T-cell (primary cell): ENCODE measurements at regions not wholly inside any gene's neighbourhood (a gene's known extent, or its start where the extent isn't known, plus 50 kb on each side); places are given as distances from the start of the nearest gene placed in this dataset.
"Not testable (repeated sequence)": the region's sequence is repeated elsewhere in the genome, so short reads cannot be mapped to it uniquely, and the experiment has no call there.

ENCODE experiments used
- ATAC-seq, 4 experiments: fragments of 200-7000 bp in 3 of 4; fragments of 150-1000 bp in 1 of 4; cut with Tn5 transposase; replicated peaks in 1 of 4; 1 replicate in 3 of 4; 2 replicates in 1 of 4; pipeline ENCODE4 v1.10.0; 2021; ENCODE audit warnings: moderate library complexity in 3 of 4, mild to moderate bottlenecking in 2 of 4, moderate number of reproducible peaks in 1 of 4
- CTCF ChIA-PET, 2 donors: fragments of 300-600 bp; sonication (Branson Sonifier 250); formaldehyde crosslinking; loops; one replicate each; lab custom pipeline; 2022; ENCODE audit warnings: antibody characterized with exemption in 2 of 2; lab: Charles Lee
- POLR2A ChIA-PET, 2 donors: fragments of 300-600 bp; sonication (Branson Sonifier 250); formaldehyde crosslinking; loops; one replicate each; lab custom pipeline; 2022; ENCODE audit warnings: antibody characterized with exemption in 2 of 2; lab: Charles Lee
- DNase-seq, 35 experiments: peaks; one replicate each; pipeline versions ENCODE4 v3.0.0 to v3.0.0-alpha.2; 2013 to 2023
- H3K27ac ChIP-seq: one replicate; pipeline ENCODE4 v1.5.1; 2013; ENCODE audit warnings: low read length
- H3K27me3 ChIP-seq, 2 experiments: replicated peaks in 1 of 2; 1 replicate in 1 of 2; 2 replicates in 1 of 2; pipeline versions ENCODE4 v1.6.1 to v1.7.0; 2013; ENCODE audit warnings: low read length in 1 of 2, mixed read lengths in 1 of 2; ENCODE audit not compliant: control insufficient read depth in 2 of 2, insufficient read depth in 2 of 2; ENCODE audit errors: extremely low read depth in 1 of 2
- H3K36me3 ChIP-seq, 2 donors: 1 replicate in 1 of 2; 2 replicates in 1 of 2; pipeline versions ENCODE4 v1.6.1 to v1.7.0; 2013; ENCODE audit warnings: low read length in 1 of 2; ENCODE audit not compliant: control insufficient read depth in 2 of 2, insufficient read depth in 1 of 2; ENCODE audit errors: extremely low read depth in 1 of 2
- H3K4me1 ChIP-seq, 2 experiments: 1 replicate in 1 of 2; 2 replicates in 1 of 2; pipeline versions ENCODE4 v1.6.1 to v1.7.0; 2013; ENCODE audit warnings: low read length in 2 of 2, mixed read lengths in 1 of 2; ENCODE audit not compliant: insufficient read depth in 2 of 2, control insufficient read depth in 1 of 2; ENCODE audit errors: extremely low read depth in 1 of 2
- H3K4me3 ChIP-seq, 2 donors: 1 replicate in 1 of 2; 2 replicates in 1 of 2; pipeline versions ENCODE4 v1.5.1 to v1.7.0; 2013; ENCODE audit warnings: mild to moderate bottlenecking in 2 of 2, low read length in 1 of 2, moderate library complexity in 1 of 2; ENCODE audit not compliant: control insufficient read depth in 1 of 2; ENCODE audit errors: extremely low read depth in 1 of 2
- H3K9me3 ChIP-seq: 2 replicates; pipeline ENCODE4 v1.7.0; 2013
- H3K27ac Mint-ChIP-seq, 2 donors: one replicate each; pipeline ENCODE4 v1.8.0; 2020 to 2021; ENCODE audit warnings: mild to moderate bottlenecking in 2 of 2, mixed read lengths in 2 of 2
- H3K27me3 Mint-ChIP-seq, 2 donors: one replicate each; pipeline ENCODE4 v1.8.0; 2021 to 2022; ENCODE audit warnings: mixed read lengths in 2 of 2
- H3K36me3 Mint-ChIP-seq: one replicate; pipeline ENCODE4 v1.8.0; 2021; ENCODE audit warnings: mixed read lengths
- H3K4me1 Mint-ChIP-seq, 3 donors: one replicate each; pipeline ENCODE4 v1.8.0; 2020 to 2022; ENCODE audit warnings: mixed read lengths in 3 of 3, mild to moderate bottlenecking in 1 of 3
- H3K4me3 Mint-ChIP-seq, 3 donors: one replicate each; pipeline ENCODE4 v1.8.0; 2020 to 2022; ENCODE audit warnings: mild to moderate bottlenecking in 3 of 3, mixed read lengths in 3 of 3, moderate library complexity in 3 of 3
- H3K9me3 Mint-ChIP-seq, 3 donors: one replicate each; pipeline ENCODE4 v1.8.0; 2020 to 2022; ENCODE audit warnings: mixed read lengths in 3 of 3
- WGBS: methylation state at CpG from one replicate; pipeline ENCODE4 v1.1.5; 2013; ENCODE audit warnings: missing lambda C conversion rate; ENCODE audit not compliant: insufficient coverage; 5-methylcytosine and 5-hydroxymethylcytosine counted together

- H3K4me3 Mint-ChIP-seq, H3K36me3 ChIP-seq, CTCF ChIA-PET, H3K27ac ChIP-seq, H3K9me3 Mint-ChIP-seq, ATAC-seq, H3K4me3 ChIP-seq, H3K9me3 ChIP-seq, H3K4me1 ChIP-seq, DNase-seq, H3K27me3 ChIP-seq, H3K27ac Mint-ChIP-seq, H3K36me3 Mint-ChIP-seq, POLR2A ChIA-PET: not testable (repeated sequence)
- no CpG with 5 or more reads among the region's 10 CpGs for WGBS
- Mint-ChIP-seq H3K4me1 (peaks cover 2 to 13% (median 2%) of the 10 kb centered on the region in 3 donors), H3K27me3 (peaks cover 19 to 32% of the 10 kb centered on the region in 2 donors)
These were observed 498.4 kb downstream of the PRIM2 start for GRCh38 chr6:57815826-57816225.

- H3K4me3 ChIP-seq, ATAC-seq, DNase-seq, H3K4me1 Mint-ChIP-seq, H3K9me3 ChIP-seq, H3K27me3 ChIP-seq, H3K36me3 Mint-ChIP-seq, H3K4me1 ChIP-seq, CTCF ChIA-PET, H3K27ac Mint-ChIP-seq, POLR2A ChIA-PET, H3K36me3 ChIP-seq, H3K9me3 Mint-ChIP-seq, H3K27ac ChIP-seq, H3K4me3 Mint-ChIP-seq: not testable (repeated sequence)
- H3K27me3 Mint-ChIP-seq, result peaks cover 26 to 43% of the 10 kb centered on the region in 2 donors
- no CpG with 5 or more reads among the region's 21 CpGs for WGBS
These were observed 503.9 kb downstream of the PRIM2 start for GRCh38 chr6:57821325-57821724.

- not testable (repeated sequence) for H3K36me3 Mint-ChIP-seq
These were observed 505.0 kb downstream of the PRIM2 start for GRCh38 chr6:57822448-57822847.

GRCh38 chr6:57822896-57823358 is 505.5 kb downstream of the PRIM2 start:
- peaks cover 4 to 6% of the 10 kb centered on the region in 2 experiments for H3K27me3 ChIP-seq
- ChIA-PET CTCF (no interaction called here), POLR2A (no interaction called here)
- DNase-seq (no peak), ATAC-seq (no peak)
- peaks cover 34 to 38% of the 10 kb centered on the region in 2 donors for H3K27me3 Mint-ChIP-seq
- 45% methylated on average over 13 of the region's 27 CpGs for WGBS
- no peak overlapping the region for H3K27ac ChIP-seq
- no peaks in the 10 kb centered on the region for H3K9me3 ChIP-seq
- H3K36me3 Mint-ChIP-seq, result no peaks in the 10 kb centered on the region
- H3K36me3 ChIP-seq, result no peaks in the 10 kb centered on the region
- no peak overlapping the region for H3K4me3 ChIP-seq
- no peak overlapping the region for H3K27ac Mint-ChIP-seq
- no peak overlapping the region for H3K4me3 Mint-ChIP-seq
- peaks cover 0 to 2% (median 0%) of the 10 kb centered on the region in 3 donors for H3K9me3 Mint-ChIP-seq
- H3K4me1 Mint-ChIP-seq, result peaks cover 0 to 3% (median 3%) of the 10 kb centered on the region in 3 donors
- H3K4me1 ChIP-seq, result no peaks in the 10 kb centered on the region

More at GRCh38 chr6:57822448-57822847, 505.0 kb downstream of the PRIM2 start:
- Mint-ChIP-seq H3K4me3 (peak overlapping the region in 1 of 3 donors; percentile 34), H3K27me3 (peaks cover 34 to 41% of the 10 kb centered on the region in 2 donors)
- H3K4me3 ChIP-seq, H3K9me3 ChIP-seq, H3K4me1 ChIP-seq, CTCF ChIA-PET, H3K36me3 ChIP-seq, H3K27ac Mint-ChIP-seq, H3K27ac ChIP-seq, DNase-seq, POLR2A ChIA-PET, H3K4me1 Mint-ChIP-seq, H3K27me3 ChIP-seq, H3K9me3 Mint-ChIP-seq, ATAC-seq: not testable (repeated sequence)
- WGBS, result 13% methylated on average over 4 of the region's 19 CpGs

GRCh38 chr6:57837622-57838209 is 520.3 kb downstream of the PRIM2 start:
- H3K9me3 ChIP-seq, H3K27ac Mint-ChIP-seq, H3K27me3 ChIP-seq, H3K4me3 ChIP-seq, H3K27ac ChIP-seq, H3K4me3 Mint-ChIP-seq, H3K4me1 ChIP-seq, ATAC-seq, POLR2A ChIA-PET, H3K9me3 Mint-ChIP-seq, H3K36me3 ChIP-seq, H3K36me3 Mint-ChIP-seq, H3K4me1 Mint-ChIP-seq, DNase-seq, CTCF ChIA-PET: not testable (repeated sequence)
- WGBS, result 52% methylated on average over 3 of the region's 9 CpGs
- H3K27me3 Mint-ChIP-seq, result peaks cover 9 to 16% of the 10 kb centered on the region in 2 donors

- DNase-seq, H3K4me1 Mint-ChIP-seq, H3K4me3 Mint-ChIP-seq, H3K27ac ChIP-seq, H3K27ac Mint-ChIP-seq, POLR2A ChIA-PET, H3K36me3 ChIP-seq, H3K36me3 Mint-ChIP-seq, H3K9me3 Mint-ChIP-seq, H3K9me3 ChIP-seq, CTCF ChIA-PET, ATAC-seq, H3K4me3 ChIP-seq, H3K4me1 ChIP-seq, H3K27me3 ChIP-seq: not testable (repeated sequence)
- peaks cover 8 to 16% of the 10 kb centered on the region in 2 donors for H3K27me3 Mint-ChIP-seq
- WGBS, result no CpG with 5 or more reads among the region's 6 CpGs
These were observed 524.1 kb downstream of the PRIM2 start for GRCh38 chr6:57841551-57841950.
